Natural killer cell treated with Interleukin-12 subunit alpha and Interleukin-12 subunit beta and Interleukin-15 and Interleukin-18, amount 100 ng/mL, for 72 hours (primary cell): ENCODE measurements at regions not wholly inside any gene's neighbourhood (a gene's known extent, or its start where the extent isn't known, plus 50 kb on each side); places are given as distances from the start of the nearest gene placed in this dataset.

ENCODE experiments used
- ATAC-seq, 2 donors: fragments of 150-1000 bp; cut with Tn5 transposase in 1 of 2; sonication (Bioruptor Pico), chemical (Tn5 transposase) in 1 of 2; 2 replicates each; pipeline ENCODE4 v1.10.0; 2021
- DNase-seq: peaks from one replicate; pipeline ENCODE4 v3.0.0; 2022; ENCODE audit warnings: low spot score
- H3K27ac Mint-ChIP-seq, 2 donors: 1 replicate in 1 of 2; 2 replicates in 1 of 2; pipeline ENCODE4 v1.8.0; 2022; ENCODE audit warnings: mixed read lengths in 2 of 2, mild to moderate bottlenecking in 1 of 2, moderate library complexity in 1 of 2
- H3K27me3 Mint-ChIP-seq, 2 donors: 1 replicate in 1 of 2; 2 replicates in 1 of 2; pipeline ENCODE4 v1.8.0; 2022; ENCODE audit warnings: mixed read lengths in 2 of 2
- H3K36me3 Mint-ChIP-seq: one replicate; pipeline ENCODE4 v1.8.0; 2022; ENCODE audit warnings: mixed read lengths
- H3K4me1 Mint-ChIP-seq, 2 donors: 1 replicate in 1 of 2; 2 replicates in 1 of 2; pipeline ENCODE4 v1.8.0; 2022; ENCODE audit warnings: low read depth in 2 of 2, mixed read lengths in 2 of 2, mild to moderate bottlenecking in 1 of 2
- H3K4me3 Mint-ChIP-seq: one replicate; pipeline ENCODE4 v1.8.0; 2022; ENCODE audit warnings: mixed read lengths
- H3K9me3 Mint-ChIP-seq: 2 replicates; pipeline ENCODE4 v1.8.0; 2022; ENCODE audit warnings: mixed read lengths

- Mint-ChIP-seq H3K27ac (no peak overlapping the region), H3K4me1 (no peaks in the 10 kb centered on the region), H3K4me3 (no peak overlapping the region), H3K27me3 (peaks cover 23 to 28% of the 10 kb centered on the region in 2 donors), H3K36me3 (no peaks in the 10 kb centered on the region), H3K9me3 (no peaks in the 10 kb centered on the region)
- ATAC-seq, result no peak
- no peak for DNase-seq
Measured at GRCh38 chr12:47024463-47024862, 55.0 kb upstream of the PCED1B start.

- Mint-ChIP-seq H3K4me3 (no peak overlapping the region), H3K27ac (no peak overlapping the region), H3K27me3 (peaks cover 15 to 24% of the 10 kb centered on the region in 2 donors), H3K36me3 (no peaks in the 10 kb centered on the region), H3K9me3 (no peaks in the 10 kb centered on the region), H3K4me1 (no peaks in the 10 kb centered on the region)
- ATAC-seq, result no peak
- DNase-seq, result no peak
Measured at GRCh38 chr12:47025349-47025748, 54.1 kb upstream of the PCED1B start.

- Mint-ChIP-seq H3K27ac (no peak overlapping the region), H3K4me1 (no peaks in the 10 kb centered on the region), H3K9me3 (no peaks in the 10 kb centered on the region), H3K27me3 (peaks cover 14 to 21% of the 10 kb centered on the region in 2 donors), H3K36me3 (no peaks in the 10 kb centered on the region), H3K4me3 (no peak overlapping the region)
- ATAC-seq, result no peak
- no peak for DNase-seq
Measured at GRCh38 chr12:47025798-47026197, 53.6 kb upstream of the PCED1B start.

- DNase-seq (no peak), ATAC-seq (no peak)
- no peaks in the 10 kb centered on the region for H3K4me1 Mint-ChIP-seq
- H3K27ac Mint-ChIP-seq, result no peak overlapping the region
- no peaks in the 10 kb centered on the region for H3K36me3 Mint-ChIP-seq
- H3K9me3 Mint-ChIP-seq, result no peaks in the 10 kb centered on the region
- H3K27me3 Mint-ChIP-seq, result peaks cover 14 to 17% of the 10 kb centered on the region in 2 donors
- no peak overlapping the region for H3K4me3 Mint-ChIP-seq
Measured at GRCh38 chr12:47026291-47026690, 53.1 kb upstream of the PCED1B start.
